ENCODE measurements at regions not wholly inside any gene's neighbourhood (a gene's known extent, or its start where the extent isn't known, plus 50 kb on each side); places are given as distances from the start of the nearest gene placed in this dataset.

- no peak for TF ChIP-seq HSF1 (IDR thresholded peaks at IDR 0.05; ENCODE audit: low read depth, low read length)
Measured at GRCh38 chr2:157152362-157152761, 105.1 kb upstream of the GALNT5 start (continued).

GRCh38 chr2:157155992-157156391 lies 101.5 kb upstream of the GALNT5 start:
- no peak for FAIRE-seq
- CTCF ChIA-PET = interaction anchor here (1.0 kb wide), 1 partner anchor 37 kb away, joined by 4 read pairs; no protein-coding TSS in a partner anchor
- ATAC-seq = no peak
- TF ChIP-seq HSF1 (IDR thresholded peaks at IDR 0.05; ENCODE audit: low read depth, low read length) = no peak
- no peak for TF ChIP-seq MYB (IDR thresholded peaks at IDR 0.05; ENCODE audit: borderline replicate concordance, low read depth, low read length)
- no peak for TF ChIP-seq SREBF2 (IDR thresholded peaks at IDR 0.05; ENCODE audit: low read length)
- TF ChIP-seq HDAC6 (IDR thresholded peaks at IDR 0.05; ENCODE audit: unreplicated experiment) = no peak
- BruUV-seq (replicated peaks) = no TSS peak
- Histone ChIP-seq H3K9me3 (replicated peaks; ENCODE audit: control insufficient read depth, insufficient read depth, low read length) (no peaks in the 10 kb centered on the region), H3K36me3 (ENCODE audit: control insufficient read depth in 2 of 2, insufficient read depth in 2 of 2, low read length in 1 of 2) (no peaks in the 10 kb centered on the region), H3K9ac (ENCODE audit: control insufficient read depth, insufficient read depth, low read length) (no peak overlapping the region), H2AFZ (ENCODE audit: control insufficient read depth, low read depth, low read length) (no peak overlapping the region), H4K20me1 (ENCODE audit: control insufficient read depth, insufficient read depth) (no peaks in the 10 kb centered on the region), H3K4me1 (ENCODE audit: control insufficient read depth, insufficient read depth, low read length) (peaks cover 10% of the 10 kb centered on the region), H3K27ac (ENCODE audit: control insufficient read depth, insufficient read depth) (no peak overlapping the region), H3K27me3 (replicated peaks in 1 of 2; ENCODE audit: control insufficient read depth in 2 of 2, insufficient read depth in 2 of 2, low read length in 1 of 2) (no peaks in the 10 kb centered on the region; a peak in 2 of 4 replicates), H3K4me3 (no peak overlapping the region), H3K79me2 (ENCODE audit: control insufficient read depth, insufficient read depth, low read length) (no peaks in the 10 kb centered on the region), H3K4me2 (ENCODE audit: control insufficient read depth, insufficient read depth) (no peak overlapping the region)
- SMC1A ChIA-PET (ENCODE audit: uncharacterized antibody, unreplicated experiment) = interaction anchor here (0.7 to 1.0 kb wide), 2 partner anchors 25 to 721 kb away, joined by 3 read pairs; no protein-coding TSS in a partner anchor
- no peak for DNase-seq (ENCODE audit: low read depth, low spot score)
- 44% methylated on average over 1 of the region's 1 CpG for WGBS (ENCODE audit: insufficient coverage, insufficient replicate concordance, low lambda C conversion rate, missing lambda C conversion rate)
- RAD21 ChIA-PET (ENCODE audit: unreplicated experiment) = no interaction called here
- POLR2A ChIA-PET = no interaction called here
- intact Hi-C loops (cut with micrococcal nuclease; ENCODE audit: unreplicated experiment) (loop anchor here (10.0 kb wide), 1 partner anchor 319 kb away; no protein-coding TSS in a partner anchor), in situ Hi-C loops (cut with MboI) (no loop called here)
